HG02678 (cell line): ENCODE measurements at regions not wholly inside any gene's neighbourhood (a gene's known extent, or its start where the extent isn't known, plus 50 kb on each side); places are given as distances from the start of the nearest gene placed in this dataset.

Source experiments
- ATAC-seq: cut with Tn5 transposase; IDR thresholded peaks from one replicate; pipeline ENCODE4 v1.9.1; 2021; ENCODE audit warnings: mild to moderate bottlenecking, moderate library complexity; ENCODE audit not compliant: unreplicated experiment

DNA sequence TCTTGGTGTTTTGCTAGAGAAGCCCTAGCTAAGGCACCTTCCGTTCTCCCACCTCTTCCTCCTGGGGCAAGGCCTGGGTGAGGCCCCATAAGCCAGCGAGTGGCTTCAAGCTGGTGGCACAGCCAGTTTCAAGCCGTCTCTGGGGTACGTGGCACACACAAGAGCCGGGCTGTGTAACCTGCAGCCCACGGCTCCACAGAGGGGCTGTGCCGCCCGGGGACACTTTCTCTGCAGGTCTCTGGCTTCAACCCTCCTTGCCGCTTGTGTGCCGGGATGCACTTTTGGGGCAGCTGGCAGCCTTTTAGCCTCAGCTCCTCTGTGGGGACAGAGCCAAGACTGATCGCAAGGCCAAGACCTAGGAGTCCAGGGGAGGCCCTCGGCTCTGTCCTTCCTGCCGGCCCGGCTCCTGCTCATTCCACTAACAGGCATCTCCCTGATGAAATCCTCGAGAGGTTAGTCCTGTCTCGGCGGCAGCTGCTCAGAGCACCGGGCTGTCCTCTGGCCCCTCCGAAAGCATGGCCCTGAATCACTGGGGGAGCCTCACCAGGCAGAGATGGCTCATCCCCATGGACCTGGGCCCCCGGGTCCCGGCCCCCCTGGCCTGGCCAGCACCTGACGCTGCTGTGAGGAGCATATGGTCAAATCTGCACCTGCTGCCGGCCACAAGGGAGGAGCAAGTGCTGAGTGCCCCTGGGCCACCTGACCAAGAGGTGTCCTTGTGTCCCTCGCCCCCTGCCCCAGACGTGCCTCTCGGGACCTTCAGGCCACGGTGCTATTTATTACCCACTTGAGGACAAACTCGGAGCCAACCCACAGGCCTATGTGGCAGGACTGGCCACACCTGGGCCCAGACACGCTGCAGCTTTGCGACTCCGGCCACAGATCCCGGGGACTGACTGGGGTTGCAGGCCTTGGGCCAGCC lies 98.5 kb downstream of the METRNL start:
- no peak for ATAC-seq

DNA sequence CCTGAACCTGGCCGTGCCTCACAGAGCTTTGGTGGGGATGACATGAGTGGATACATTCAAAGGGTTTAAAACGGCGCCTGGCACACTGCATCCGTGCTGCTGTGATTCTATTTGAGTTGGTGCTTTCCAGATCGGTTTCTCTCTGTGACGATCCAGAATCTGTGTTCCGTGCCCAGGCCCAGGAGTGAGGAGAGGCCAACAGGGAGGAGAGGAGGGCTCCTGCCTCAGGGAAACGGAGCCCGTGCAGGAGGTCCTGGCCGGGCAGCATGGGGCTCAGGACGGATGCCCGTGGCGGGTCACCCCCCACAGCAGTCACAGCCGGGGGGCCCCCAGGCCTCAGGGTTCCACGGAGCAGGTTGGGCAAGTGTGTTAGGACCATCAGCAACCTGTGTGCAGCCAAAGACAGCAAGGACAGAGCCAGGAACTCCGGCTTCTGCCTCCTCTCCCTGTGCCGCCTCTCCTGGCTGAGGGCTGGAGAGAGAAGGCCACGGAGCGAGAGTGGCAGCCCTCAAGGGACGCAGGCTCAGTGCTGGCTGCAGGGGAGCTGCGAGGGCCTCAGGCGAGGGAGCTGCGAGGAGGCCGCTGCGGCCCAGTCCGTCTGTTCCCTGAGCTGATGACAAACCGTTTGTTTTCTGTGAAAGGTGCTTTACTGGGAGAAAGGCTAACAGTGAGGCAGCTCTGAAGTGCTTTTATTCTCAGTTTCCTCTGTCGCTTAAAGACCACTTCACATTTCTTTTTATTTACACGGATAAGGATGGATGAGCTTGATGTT lies 99.3 kb downstream of the METRNL start:
- no peak for ATAC-seq

DNA sequence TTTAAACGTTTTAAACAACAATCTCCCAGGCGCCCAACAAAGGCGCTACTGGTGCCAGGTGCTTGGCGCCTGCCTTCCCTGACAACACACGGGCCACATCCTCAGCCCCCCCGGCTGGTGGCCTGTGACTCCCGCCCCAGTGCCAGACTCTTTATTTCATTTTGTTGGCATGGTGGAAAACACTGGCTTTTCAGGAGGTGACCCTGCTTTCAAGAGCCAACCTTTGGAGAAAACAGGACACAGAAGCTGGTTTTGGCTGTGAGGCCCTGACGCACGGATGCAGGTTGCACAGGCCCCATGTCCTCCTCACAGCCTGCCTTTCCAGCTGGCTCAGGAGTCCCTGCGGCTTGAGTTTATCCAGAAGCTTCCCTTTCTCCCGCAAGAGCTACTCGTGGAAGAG lies 100.0 kb downstream of the METRNL start:
- no peak for ATAC-seq

DNA sequence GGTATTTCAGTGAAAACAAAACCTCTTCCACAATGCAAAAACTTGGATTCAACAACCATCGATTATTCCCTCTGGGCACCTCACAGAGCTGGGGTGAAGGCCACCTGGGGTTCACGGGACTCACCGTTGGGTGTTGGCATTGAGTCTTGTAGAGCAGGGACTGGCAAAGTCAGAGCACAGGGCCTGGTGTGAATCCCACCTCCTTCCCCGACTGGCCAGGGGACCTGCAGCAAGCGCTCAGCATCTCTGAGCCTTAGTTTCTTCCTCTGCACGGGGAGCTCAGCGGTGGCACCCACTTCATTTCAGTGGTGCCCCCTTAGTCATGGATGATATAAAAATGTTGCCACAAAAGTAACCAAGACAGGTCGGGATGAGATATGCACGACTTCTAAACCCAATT lies 100.4 kb downstream of the METRNL start:
- ATAC-seq = no peak

DNA sequence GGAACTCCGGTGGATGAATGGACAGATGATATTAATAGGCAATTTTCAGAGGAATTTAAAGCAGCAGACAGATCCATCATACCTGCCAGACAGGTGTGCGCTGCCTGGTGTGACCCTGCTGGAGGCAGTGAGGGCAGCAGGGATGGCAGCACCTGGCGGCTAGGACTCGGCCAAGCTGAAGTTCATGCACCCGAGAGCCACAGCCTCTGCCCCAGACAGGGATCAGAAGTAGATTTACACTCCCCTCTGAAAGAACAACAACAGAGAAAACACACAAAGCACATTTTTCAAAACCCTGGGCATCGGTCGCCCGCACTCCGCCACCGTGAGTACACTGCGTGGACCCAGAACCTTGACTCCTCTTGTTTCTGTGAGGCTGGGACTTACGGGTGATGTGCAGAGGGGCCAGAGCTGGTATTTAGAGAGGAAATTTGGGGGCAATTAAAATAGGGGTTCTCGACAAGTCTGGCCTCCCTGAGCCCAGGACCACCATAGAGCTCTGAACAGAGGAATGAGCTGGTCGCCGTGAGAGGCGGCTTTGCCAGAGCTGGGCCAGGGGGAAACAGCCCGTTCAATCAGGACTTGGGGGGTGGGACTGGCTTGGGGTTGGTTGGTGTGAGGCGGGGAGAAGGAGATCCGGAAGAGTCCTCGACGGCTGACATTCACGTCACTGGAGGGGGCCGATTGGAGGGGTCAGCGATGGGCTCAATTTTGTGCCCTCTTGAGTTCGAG lies 101.0 kb downstream of the METRNL start:
- no peak for ATAC-seq

DNA sequence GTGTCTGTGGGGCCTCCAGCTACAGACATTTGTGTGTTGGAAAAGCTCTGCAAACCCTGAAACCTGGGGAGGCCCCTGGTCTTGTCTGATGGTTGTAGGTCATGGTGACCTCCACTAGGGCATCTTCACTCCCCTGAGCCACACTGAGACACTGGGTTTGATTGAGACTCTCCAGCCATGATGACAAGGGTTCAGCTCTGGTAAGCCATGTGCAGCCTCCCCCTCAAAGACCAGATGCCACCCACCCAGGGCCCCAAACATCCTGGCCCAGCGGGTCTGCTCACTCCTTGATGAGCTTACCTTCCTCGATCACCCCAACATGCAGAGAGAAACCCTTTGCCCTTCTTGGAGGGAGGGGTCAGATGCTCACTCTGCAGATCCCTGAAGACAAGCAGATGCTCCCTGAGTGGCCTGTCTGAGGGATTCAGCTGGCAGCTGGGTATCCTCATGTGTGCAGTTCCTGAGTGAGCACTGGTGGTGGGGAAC lies 101.6 kb downstream of the METRNL start:
- ATAC-seq = no peak

DNA sequence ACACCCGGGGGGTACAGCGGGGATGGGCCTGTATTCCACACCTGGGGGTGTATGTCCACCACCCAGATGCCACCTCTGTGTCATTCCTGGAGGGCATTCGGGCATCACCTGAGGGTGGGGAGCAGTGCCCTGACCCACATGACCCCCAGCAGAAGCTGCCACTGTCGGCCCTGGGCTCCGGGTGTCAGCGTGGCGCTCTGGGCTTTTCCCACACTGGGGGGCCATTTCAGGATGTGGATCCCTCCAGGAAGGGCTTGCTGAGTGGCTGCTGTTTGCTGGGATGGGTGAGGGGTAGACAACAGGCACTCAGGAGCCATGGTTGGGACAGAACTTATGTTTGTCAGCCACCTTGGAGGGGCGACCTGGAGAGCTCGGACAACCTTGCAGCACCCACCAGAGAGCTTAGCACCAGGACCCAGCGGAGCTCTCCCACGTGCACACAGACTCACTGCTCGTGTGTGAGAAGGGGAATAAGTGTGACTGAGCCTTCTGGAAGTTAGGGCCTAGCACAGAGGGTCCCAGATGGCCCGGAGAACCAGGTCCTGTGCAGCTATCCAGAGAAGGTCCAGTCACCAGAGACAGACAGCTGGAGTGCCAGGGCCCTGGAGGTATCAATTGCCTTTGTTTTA lies 102.7 kb downstream of the METRNL start:
- ATAC-seq = no peak

DNA sequence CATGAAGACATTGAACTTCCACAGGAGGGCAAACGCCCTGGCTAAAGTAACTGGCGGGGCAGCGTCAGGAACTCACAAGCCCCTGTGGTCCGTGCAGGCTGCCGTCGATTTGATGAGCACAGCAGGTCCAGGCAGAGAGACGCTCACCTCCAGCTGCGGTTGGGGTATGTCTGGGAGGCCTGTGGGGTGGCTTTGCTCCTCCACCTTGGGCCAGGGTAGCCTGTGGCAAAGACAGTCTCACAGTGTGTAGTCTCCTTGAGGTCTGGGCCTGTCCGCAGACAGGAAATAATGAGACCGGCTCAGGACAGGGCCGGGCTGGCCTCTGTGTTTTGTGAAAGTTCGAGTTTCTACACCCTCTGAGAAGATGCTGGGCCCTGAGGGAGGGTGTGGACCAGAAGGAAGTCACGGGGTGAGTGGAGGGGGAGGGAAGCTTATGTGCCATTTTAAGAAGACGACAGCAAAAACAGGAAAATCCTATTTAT lies 103.3 kb downstream of the METRNL start:
- no peak for ATAC-seq

DNA sequence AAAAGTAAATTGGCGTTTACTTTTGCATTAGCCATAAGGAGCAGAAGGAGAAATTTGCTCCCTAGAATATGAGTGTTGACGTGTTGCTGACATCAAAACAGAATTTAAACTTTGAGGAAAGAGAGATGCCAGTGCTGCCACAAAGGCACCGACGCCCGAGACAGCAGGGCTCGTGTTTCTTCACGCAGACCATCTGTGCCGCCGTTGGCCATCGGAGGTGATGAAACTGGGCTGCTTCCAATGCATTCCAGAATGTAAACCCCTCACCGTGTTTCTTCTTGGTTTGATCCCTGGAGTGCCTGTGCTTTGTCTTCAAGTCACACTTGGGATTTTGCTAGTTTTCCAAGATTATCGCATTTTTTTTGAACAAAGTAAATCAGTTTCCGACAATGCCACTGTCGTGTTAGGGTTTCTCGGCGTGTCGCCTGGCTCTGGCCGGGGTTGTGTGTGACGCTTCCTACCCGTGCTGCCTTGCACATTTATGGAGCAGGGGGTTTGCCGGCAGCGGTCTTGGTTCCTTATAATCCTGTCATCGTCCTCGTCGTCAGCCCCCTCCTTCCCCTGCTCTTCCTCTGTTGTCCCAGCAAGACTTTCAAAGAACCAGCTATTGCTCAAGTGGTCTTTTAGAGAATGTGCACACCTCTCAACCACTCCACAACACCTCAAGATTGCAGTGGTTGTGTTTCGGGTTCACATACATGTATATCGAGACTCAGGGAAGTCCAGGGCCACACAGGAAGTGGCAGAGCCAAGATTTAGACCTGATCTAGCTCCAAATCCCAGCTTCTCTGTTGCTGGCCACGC lies 103.9 kb downstream of the METRNL start:
- ATAC-seq = no peak

DNA sequence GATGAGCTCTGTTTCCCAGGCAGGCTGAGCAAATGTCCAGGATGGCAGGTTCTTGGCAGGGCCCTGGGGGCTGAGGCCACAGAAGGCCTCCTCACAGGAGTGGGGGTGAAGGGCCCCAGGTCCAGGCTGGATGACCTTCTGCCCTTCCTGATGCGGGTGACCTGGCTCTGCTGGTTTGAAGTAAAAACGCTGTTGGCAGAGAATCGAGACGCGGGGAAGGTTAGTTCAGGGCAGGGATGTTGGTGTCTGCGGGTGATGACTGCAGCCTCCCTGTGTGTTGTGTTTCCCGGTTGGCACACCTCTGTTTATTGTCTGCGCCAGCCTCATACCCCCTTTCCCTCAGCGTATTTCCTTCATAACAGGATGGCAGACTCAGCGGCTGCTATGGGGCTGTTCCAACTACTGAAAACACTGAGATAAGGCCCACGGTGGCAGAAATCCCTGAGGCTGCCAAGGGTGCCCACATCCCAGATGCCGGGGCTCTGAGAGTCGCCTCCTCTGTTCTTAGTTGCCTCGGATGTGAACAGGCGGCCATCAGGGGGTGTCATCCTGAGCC lies 104.6 kb downstream of the METRNL start:
- ATAC-seq = no peak

DNA sequence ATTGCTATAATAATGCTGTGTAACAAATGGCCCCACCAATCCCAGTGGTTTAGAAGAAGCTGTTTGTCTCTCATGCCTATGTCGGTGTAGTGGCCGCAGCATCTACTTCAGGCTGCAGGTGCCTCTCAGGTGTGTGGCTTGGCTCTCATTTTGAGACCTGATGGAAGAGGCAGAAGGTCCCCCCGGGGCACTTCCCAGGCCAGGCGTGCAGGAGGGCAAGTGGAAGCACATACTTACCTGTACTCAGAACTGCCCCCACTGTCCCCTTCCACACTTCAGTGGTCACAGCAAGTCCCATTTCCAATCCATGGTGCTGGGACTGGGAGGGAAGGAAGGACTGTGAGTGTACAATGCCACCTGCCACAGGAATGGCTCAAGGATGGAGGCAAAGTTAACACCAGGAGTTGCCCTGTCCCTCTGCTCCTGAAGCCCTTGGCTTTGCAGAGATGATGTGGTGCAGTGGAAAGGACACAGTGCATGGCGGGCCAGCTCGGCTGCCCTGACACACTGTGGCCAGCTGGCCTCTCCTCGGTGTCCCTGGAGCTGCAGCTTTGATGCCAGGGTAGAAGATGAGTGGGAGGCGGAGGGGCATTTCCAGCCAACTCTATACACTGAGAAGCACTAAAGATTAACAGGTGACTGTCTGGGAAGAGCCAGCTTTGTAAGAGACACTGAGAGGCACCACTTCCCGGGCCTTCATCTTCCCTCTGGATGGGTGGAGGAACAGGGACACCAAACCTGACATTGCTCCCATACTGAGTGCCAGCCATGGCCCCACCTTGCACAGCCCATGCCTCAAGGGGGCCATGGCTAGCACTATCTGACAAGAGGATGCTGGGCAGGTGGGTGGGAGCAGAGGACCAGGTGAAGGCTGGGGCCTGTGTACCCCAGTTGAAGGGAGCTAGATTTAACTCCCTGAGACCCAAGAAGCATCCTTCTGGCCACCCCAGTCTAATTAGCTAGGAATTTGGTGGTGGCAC lies 105.9 kb downstream of the METRNL start:
- ATAC-seq = no peak

DNA sequence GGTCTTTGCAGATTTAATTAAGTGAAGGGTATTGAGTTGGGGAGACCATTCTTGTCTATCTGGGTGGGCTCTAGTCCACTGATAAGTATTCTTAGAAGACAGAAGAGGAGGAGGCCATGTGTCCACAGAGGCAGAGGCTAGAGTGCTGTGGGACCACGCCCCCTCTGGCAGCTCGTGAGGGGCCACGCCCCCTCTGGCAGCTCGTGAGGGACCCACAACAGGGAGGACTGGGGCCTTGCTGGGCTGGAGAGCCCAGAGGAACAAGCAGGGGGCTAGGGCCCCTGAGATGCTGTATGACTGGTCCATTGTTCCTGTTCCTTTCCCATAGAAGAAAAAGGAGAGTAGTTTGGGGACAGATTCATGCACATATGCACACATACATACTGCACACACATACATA lies 106.8 kb downstream of the METRNL start:
- ATAC-seq = no peak

DNA sequence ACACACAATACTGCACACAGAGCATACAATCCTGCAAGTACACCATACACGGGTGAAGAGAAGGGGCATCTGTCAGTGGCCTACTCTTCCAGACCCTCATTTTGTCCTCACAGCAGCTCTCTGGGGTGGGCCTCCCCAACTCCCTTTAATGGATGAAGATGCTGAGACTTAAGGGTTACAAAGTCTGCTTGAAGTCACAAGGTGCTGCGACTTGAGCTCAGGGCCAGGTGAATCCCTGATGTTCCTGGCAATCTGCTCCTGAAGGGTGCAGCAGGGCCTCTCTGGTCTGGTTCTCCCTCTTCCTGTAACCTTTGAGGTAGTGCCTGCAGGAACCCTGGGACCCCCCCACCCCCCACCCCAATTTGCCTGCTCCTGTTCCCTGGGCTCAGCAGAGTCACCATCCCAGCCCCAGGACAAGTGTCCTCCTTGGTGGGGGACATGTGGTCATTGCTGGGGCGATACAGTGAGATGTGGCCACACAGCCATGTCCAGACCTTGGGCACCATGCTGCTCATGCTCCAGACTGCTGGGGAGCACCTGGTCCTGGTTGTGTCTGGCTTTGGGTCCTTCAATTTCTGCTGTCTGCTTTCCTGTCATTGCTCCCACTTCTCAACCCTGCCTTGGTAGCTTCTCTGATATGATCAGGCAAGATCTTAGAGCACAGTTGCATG lies 107.5 kb downstream of the METRNL start:
- ATAC-seq = no peak

DNA sequence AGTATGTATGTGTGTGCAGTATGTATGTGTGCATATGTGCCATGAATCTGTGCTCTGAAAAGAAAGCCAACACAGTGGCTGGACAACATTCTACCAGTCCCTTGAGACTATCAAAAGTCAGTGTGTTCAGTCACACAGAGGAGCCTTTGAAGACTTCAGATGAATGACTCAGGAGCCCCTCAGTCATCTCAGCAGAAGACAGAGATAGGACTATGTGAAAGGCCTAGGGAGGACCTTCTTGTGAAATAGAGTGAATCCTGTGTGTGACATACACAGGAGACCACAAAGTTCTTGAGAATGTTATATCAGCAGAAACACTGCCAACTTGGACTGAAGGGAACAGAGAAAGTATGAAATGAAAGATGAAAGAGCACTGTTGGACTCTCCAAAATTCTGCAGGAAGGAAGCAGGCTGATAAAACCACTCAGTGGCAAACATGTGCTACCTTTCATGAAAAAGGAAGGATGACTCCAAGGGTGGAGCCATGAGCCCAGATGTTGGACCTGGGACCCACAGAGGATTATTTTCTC lies 108.4 kb downstream of the METRNL start:
- ATAC-seq = no peak

DNA sequence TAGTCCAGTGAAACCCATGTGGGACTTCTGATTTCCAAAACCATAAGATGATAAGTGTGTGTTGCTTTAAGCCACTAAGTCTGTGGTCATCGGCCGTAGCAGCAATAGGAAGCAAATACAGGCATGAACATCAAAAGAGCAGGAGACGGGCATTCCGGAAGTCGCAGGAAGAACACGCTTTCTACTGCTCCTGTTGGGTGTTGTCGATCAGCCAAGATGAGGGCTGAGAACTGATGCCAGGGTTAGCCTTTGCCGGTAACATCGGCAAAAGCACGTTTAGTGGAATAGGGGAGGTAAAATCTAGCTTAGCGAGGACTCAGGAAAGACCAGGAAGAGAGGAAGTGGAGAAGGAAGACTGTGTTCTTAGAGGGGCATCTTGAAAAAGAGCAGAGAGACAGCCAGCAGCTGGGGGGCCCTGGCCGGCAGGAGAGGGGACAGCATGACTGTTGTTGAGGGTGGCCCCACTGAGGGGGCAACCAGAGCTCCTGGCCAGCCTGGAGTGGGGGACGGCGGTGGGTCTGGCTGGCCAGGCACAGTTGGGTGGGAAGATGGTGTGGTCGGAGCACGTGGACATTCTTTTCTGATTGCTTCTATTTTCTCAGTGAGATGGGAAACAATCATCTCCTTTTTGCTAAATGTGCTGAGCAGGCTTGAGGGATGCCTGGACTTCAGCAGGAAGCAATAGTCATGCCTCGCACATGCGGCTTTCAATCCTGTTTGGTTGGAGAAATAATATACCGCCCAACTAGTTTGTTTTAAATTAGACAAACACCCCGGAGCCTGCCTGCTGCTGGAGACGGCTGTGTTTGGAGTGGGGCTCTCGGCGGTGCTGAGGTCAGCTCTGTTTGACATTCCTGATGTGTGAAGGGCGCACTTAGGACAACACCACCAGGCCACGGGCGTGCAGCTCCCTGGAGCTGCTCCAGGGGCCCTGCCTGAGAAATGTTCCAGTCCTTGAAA lies 109.9 kb downstream of the METRNL start:
- ATAC-seq = no peak

DNA sequence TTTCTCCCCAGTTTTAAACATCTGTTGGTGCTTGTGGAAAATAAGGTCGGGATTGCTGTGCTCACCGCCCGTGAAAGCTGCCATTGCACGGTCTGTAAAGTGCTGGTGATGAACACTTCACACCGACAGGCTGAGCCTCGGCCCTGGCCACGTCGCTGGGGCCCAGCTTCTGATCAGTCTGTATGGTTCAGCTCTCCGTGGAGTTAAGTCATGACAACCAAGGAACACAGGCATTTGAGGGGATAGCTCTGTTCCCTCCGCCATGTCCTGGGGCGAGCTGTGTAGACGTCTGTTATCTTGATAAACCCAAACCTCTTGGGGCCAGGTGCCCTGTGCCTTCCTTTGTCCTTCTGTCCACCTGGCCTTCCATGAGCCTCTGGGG lies 110.6 kb downstream of the METRNL start:
- no peak for ATAC-seq
